Right renal pelvis (tissue), 4 donors: ENCODE measurements at regions not wholly inside any gene's neighbourhood (a gene's known extent, or its start where the extent isn't known, plus 50 kb on each side); places are given as distances from the start of the nearest gene placed in this dataset.
"Not testable (repeated sequence)": the region's sequence is repeated elsewhere in the genome, so short reads cannot be mapped to it uniquely, and the experiment has no call there.

Experiments used
- DNase-seq, 4 donors: peaks; one replicate each; pipeline ENCODE4 v3.0.0-alpha.2; 2013; ENCODE audit warnings: low read depth in 4 of 4, low spot score in 3 of 4, missing footprints in 1 of 4

GRCh38 chr13:82480415-82480814, 1401.9 kb downstream of the SLITRK1 start:
- DNase-seq = no peak

- DNase-seq = no peak
Measured at GRCh38 chr13:82477436-82477835, 1404.8 kb downstream of the SLITRK1 start.

- no peak for DNase-seq
Measured at GRCh38 chr13:82467626-82468025, 1414.6 kb downstream of the SLITRK1 start.

DNA sequence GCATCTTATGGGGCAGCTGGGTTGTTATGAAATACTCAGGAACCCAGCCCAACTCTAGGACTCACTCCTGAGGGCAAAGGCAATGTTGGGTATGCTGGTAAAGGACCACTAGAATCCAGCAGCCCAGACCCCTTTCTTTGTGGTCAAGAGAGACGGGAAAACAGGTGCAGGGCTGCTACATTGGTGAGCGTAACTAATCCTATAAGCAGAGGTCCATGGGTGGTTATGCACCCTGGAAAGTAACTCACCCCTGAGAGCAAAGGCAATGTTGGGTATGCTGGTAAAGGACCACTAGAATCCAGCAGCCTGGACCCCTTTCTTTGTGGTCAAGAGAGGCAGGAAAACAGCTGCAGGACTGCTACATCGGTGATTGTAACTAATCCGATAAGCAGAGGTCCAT, 1422.7 kb downstream of the SLITRK1 start:
- not testable (repeated sequence) for DNase-seq

GRCh38 chr13:82458169-82458568, 1424.1 kb downstream of the SLITRK1 start:
- DNase-seq = no peak

DNA sequence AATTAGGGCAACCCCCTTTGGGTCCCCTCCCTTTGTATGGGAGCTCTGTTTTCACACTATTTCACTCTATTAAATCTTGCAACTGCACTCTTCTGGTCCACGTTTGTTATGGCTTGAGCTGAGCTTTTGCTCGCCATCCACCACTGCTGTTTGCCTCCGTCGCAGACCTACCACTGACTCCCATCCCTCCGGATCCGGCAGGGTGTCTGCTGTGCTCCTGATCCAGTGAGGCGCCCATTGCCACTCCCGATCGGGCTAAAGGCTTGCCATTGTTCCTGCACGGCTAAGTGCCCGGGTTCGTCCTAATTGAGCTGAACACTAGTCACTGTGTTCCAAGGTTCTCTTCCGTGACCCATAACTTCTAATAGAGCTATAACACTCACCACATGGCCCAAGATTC, 1424.7 kb downstream of the SLITRK1 start:
- DNase-seq = not testable (repeated sequence)

DNA sequence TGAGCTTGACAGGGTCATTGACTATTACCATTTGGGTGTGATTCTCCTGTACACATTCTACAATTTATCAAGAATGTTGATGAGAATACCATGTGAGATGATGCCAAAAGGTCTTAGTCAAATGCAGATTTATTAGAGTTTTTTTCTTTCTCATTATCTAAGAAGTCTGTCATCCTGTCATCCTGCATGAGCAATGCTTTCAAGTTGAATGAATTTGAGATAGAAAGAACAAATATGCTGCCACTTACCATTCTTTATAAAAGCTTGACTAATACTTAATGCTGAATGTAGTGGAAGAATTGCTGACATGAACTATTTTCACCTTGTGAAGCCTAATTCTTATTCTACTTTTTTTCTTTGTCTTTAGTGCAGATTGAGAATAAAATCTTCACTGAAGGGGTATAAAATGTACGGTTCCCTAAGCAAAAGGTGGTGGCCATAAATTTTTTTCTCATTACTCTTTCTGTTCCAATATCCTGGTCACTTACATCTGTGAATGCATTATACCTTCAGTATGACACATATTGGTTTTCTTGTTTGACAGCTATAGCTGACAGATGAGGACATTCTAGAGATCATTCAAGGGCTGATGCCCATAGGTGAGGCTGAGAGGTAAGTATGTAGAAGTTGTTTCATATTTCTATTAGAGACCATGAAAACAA, 1434.7 kb downstream of the SLITRK1 start:
- DNase-seq = no peak

DNA sequence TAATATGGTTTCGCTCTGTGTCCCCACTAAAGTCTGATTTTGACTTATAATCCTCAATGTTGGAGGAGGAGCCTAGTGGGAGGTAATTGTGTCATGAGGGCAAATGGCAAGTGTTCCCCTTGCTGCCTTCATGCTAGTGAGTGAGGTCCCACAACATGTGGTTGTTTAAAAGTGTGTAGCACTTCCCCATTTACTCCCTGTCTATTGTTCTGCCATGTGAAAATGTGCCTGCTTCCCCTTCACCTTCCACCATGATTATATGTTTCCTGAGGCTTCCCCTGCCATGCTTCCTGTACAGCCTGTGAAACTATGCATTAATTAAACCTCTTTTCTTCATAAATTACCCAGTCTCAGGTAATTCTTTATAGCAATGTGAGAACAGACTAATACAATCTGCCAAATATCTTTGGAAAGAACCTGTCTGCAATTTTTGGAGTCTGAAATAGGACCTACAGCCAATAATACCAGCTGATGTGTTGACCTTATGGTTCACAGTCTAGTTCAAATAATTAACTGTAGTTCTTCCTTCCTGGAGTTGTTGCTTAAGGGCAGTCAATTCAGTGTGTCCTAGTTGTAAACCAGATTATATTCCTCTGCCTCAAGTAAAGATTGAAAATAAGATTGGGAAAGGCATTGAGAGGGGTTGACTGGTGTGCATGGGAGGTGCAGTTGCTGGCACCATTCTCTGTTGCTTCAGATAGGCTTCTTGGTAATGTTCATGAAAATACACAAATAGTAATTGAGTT, 1442.9 kb downstream of the SLITRK1 start:
- DNase-seq = no peak

DNA sequence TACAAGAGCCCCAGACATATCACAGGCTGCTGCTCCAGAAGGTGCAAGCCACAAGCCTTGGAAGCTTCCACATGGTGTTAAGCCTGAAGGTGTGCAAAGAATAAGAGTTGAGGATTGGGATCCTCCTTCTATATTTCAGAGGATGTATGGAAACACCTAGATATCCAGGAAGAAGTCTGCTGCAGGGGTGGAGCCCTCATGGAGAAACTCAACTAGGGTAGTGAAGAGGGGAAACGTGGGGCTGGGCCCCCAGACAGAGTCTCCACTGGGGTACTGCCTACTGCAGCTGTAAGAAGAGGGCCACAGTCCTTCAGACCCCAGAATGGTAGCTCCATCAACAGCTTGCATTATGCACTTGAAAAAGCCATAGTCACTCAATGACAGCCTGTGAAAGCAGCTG, 1444.0 kb downstream of the SLITRK1 start:
- DNase-seq = no peak

- no peak for DNase-seq
Measured at GRCh38 chr13:82436099-82436585, 1446.1 kb downstream of the SLITRK1 start.

DNA sequence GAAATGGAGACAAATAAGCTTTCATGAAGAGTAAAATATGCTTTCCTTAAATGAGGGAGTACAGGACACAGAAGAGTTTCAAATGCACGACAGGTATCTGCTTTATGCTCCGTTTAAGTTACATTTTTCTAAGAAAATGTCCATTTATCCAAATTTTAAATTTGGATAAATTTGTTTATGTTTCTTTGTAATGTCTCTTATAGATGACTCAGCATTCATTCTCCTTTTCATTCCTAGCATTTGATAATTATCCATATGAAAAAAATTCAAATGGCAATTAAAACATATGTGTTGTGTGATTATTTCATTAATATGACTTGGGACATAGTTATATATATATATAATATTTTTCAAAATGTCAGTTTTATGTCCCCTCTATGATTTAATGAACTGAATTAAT, 1449.3 kb downstream of the SLITRK1 start:
- DNase-seq = no peak

DNA sequence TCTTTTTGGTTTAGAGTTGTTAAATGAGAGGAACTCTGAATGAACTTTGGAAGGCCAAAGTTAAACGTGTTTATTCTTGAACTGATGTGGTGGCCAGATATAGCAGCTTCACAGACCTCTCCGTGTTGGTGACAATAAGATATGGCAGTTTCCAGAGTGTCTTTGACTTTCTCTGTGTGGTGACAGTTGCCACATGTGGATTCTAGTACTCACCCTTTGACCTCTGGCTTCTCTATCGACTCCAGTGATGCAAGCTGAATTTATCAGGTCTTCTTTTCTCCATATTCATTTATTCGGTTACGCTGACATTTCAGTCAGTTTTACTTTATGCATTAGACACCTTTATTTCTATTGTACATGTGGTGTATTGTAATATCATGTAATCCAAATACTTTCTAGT, 1469.5 kb downstream of the SLITRK1 start:
- no peak for DNase-seq

DNA sequence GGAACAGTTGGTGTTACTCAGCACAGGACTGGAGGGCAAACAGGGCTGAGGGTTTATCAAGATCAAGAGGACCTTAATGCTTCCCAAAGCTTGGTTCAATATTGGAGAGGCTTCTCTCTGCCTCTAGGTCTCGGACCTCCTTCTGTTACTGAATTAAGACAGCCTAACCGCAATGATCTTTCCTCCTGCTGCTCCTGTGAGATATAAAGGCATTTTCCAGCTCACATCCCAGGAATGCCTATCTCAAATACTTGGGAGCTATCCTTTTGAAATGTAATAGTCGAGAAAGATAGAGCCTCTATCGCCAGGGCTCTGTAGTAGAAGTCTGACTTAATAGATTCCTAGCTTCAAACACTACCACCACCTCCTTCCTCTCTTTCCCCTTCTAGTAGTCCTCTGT, 1475.0 kb downstream of the SLITRK1 start:
- no peak for DNase-seq

DNA sequence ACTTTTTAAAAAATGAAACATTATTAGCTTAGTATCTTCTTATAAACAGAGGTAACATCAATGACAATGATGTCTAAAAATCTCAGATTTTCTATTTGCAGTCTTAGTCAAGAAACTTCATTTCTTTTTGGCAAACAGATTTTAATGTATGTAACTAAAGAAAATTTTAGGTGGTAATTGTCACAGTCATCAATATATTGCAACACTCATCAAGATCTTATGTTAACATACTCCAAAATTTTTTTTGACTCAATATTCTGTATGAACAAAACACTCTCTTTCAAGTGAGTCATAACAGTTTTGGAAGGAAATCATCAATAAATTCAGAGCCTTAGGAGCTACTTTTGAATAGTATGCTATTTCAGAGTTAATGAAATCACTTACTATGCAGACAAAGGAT, 1507.6 kb downstream of the SLITRK1 start:
- no peak for DNase-seq

GRCh38 chr13:82370316-82370715, 1512.0 kb downstream of the SLITRK1 start:
- DNase-seq = no peak

DNA sequence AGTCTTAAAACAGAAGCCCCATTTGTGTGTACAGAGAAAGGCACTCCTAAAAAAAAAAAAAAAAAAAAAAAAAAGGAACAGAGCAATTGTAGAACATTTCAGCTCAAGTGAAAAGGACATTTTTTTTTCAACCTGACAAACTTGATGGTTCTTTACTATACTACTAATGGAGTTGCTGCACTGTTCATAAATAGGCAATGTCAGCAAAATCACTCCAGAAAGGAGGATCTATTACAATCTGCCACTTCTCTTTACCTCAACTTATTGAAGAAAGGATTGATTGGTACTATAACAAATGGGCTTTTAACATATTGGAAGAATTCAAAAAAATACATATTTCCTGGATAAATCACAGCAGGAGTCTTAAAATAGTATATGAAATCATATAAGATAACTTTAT, 1517.7 kb downstream of the SLITRK1 start:
- DNase-seq = no peak

GRCh38 chr13:82358284-82358683, 1524.0 kb downstream of the SLITRK1 start:
- no peak for DNase-seq

DNA sequence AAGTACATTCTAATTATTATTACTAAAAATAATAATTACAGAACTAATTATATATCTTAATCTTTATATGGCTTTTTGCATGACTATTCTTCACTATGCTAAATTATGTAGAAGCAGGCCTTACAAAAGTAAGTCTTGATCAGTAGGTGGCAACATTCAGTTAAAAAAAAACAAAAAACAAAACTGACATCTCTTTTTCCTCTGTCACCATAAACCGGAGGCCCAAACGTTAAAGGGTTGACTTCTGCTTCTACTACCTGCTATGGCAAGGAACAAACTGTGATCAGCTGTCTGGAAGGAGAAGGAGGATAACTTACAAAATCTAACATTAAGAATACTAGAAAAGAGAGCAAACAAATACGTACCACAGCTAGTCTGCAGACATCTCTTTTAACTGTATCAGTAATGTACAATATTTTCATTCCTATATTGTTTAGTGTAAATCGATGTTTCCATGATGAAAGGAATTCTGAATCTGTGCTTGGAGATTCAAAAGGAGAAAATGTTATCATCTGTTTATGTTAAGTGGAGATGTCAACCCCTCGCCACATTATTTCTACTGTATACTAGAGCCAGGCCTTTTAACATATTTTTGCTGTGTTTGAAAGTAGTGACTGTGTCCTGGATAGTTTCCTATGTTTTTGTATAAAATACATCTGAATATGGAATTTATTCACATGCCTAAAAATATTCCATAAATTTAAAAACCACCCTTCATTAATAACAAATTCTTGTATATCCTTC, 1525.4 kb downstream of the SLITRK1 start:
- DNase-seq = no peak

GRCh38 chr13:82344867-82345266, 1537.4 kb downstream of the SLITRK1 start:
- no peak for DNase-seq

DNA sequence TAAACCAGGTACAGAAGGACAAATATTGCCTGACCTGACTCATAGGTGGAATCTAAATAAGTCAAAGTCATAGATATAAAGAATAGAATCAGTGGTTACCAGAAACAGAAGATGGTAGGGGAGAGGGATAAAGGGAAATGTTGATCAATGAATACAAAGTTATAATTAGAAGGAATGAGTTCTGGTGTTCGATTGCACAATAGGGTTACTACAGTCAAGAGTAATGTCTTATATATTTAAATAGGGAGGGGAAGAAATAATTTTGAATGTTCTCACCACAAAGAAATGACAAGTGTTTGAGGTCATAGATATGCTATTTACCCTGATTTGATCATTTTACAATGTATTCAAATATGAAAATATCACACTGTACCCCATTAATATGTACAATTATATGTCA, 1541.2 kb downstream of the SLITRK1 start:
- no peak for DNase-seq

DNA sequence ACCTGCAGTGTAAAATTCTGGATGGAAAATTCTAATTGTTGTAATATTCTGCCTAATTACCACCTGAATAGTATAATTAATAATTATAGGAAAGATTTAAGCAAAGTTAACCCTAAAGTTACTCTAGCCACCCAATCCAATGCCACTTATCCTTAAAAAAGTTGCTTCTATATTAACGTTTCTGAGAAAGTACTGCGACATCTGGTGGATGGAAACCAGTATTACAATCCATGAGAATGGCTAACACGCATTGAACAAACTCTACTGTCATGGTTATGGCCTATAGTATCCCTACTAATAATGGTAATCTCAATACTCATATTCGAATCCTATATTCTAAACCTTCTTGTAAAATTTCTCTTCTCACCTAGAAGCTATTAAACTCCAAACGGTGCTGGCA, 1551.8 kb downstream of the SLITRK1 start:
- no peak for DNase-seq

DNA sequence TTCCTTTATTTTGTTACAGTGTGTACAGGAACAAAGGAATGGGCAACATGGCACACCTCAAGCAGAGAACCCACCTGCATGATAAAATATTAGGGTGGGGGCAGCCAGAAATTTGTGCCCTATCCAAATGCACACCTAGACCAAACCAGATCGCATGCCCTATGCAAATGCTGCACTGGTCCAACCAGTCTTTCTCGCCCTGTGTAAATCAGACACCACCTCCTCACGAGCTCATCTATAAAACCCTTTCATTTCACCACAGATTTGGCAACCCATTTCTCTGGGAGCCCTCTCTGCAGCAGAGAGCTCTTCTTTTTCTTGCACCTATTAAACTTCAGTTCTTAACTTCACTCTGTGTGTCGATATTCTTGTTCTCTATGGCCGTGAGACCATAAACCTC, 1559.2 kb downstream of the SLITRK1 start:
- no peak for DNase-seq
